SK-N-SH (cell line): ENCODE measurements at regions not wholly inside any gene's neighbourhood (a gene's known extent, or its start where the extent isn't known, plus 50 kb on each side); places are given as distances from the start of the nearest gene placed in this dataset.

Experiments used
- CTCF ChIA-PET: fragments of 300-600, 350-600 bp; formaldehyde crosslinking; extraction: SDS; loops from one replicate; lab custom pipeline; 2021; lab: Yijun Ruan, JAX
- POLR2A ChIA-PET: fragments of 350-600 bp; sonication (Branson Sonifier 250); formaldehyde crosslinking; extraction: SDS; loops from one replicate; lab custom pipeline; 2020; ENCODE audit warnings: antibody characterized with exemption, inconsistent platforms; lab: Yijun Ruan, JAX
- DNase-seq: peaks from one replicate; pipeline ENCODE4 v3.0.0; 2012
- H2AFZ ChIP-seq: fragments of 200-600 bp; sonication (generic); 2 replicates; pipeline ENCODE4 v1.8.1; 2016; ENCODE audit warnings: antibody characterized with exemption, mild to moderate bottlenecking, low read depth
- H3F3A ChIP-seq: fragments of 200-600 bp; sonication (generic); replicated peaks from 2 replicates; pipeline ENCODE3; 2016; ENCODE audit warnings: antibody characterized with exemption, mild to moderate bottlenecking; ENCODE audit not compliant: insufficient read depth
- H3K27ac ChIP-seq, 2 experiments: fragments of 200-500 bp in 1 of 2; fragments of 200-600 bp in 1 of 2; sonication (Bioruptor generic) in 1 of 2; sonication (generic), shearing (Covaris generic) in 1 of 2; 2 replicates each; pipeline versions ENCODE4 v1.5.1 to v1.6.1; 2014 to 2016; ENCODE audit warnings: low read depth in 2 of 2, inconsistent platforms in 1 of 2, low read length in 1 of 2, mild to moderate bottlenecking in 1 of 2, mixed read lengths in 1 of 2
- H3K27me3 ChIP-seq: fragments of 200-600 bp; sonication (generic), shearing (Covaris generic); 2 replicates; pipeline ENCODE4 v1.6.1; 2016; ENCODE audit warnings: mixed run types; ENCODE audit not compliant: insufficient read depth
- H3K36me3 ChIP-seq, 2 experiments: fragments of 200-500 bp in 1 of 2; fragments of 200-600 bp in 1 of 2; sonication (Bioruptor generic) in 1 of 2; sonication (generic) in 1 of 2; replicated peaks in 1 of 2; 2 replicates each; pipeline versions ENCODE3 to v1.5.1; 2014 to 2016; ENCODE audit warnings: low read length in 1 of 2, mild to moderate bottlenecking in 1 of 2; ENCODE audit not compliant: insufficient read depth in 2 of 2, control insufficient read depth in 1 of 2
- H3K4me1 ChIP-seq, 2 experiments: fragments of 200-500 bp in 1 of 2; fragments of 200-600 bp in 1 of 2; sonication (Bioruptor generic) in 1 of 2; sonication (generic), shearing (Covaris generic) in 1 of 2; 2 replicates each; pipeline versions ENCODE4 v1.5.1 to v1.6.1; 2014 to 2016; ENCODE audit warnings: low read depth in 1 of 2, low read length in 1 of 2, mixed run types in 1 of 2; ENCODE audit not compliant: insufficient read depth in 2 of 2, control insufficient read depth in 1 of 2
- H3K4me2 ChIP-seq: fragments of 200-600 bp; sonication (generic), shearing (Covaris generic); 2 replicates; pipeline ENCODE4 v1.6.1; 2017; ENCODE audit warnings: mixed run types
- H3K4me3 ChIP-seq, 2 experiments: fragments of 200-500 bp in 1 of 2; fragments of 200-600 bp in 1 of 2; sonication (Bioruptor generic) in 1 of 2; sonication (generic), shearing (Covaris generic) in 1 of 2; 2 replicates each; pipeline versions ENCODE4 v1.5.1 to v1.8.1; 2014 to 2016; ENCODE audit warnings: low read depth in 2 of 2, inconsistent platforms in 1 of 2, low read length in 1 of 2, mild to moderate bottlenecking in 1 of 2, mixed read lengths in 1 of 2, moderate library complexity in 1 of 2
- H3K79me2 ChIP-seq: fragments of 200-600 bp; sonication (generic); 2 replicates; pipeline ENCODE4 v1.8.1; 2017; ENCODE audit warnings: mild to moderate bottlenecking; ENCODE audit not compliant: insufficient read depth
- H3K9ac ChIP-seq: fragments of 200-600 bp; sonication (generic); 2 replicates; pipeline ENCODE4 v1.6.1; 2017; ENCODE audit warnings: mixed run types
- H3K9me2 ChIP-seq: fragments of 200-600 bp; sonication (generic); 2 replicates; pipeline ENCODE4 v1.6.1; 2017; ENCODE audit warnings: mixed run types
- H3K9me3 ChIP-seq: fragments of 200-600 bp; sonication (generic); 2 replicates; pipeline ENCODE4 v1.6.1; 2017; ENCODE audit warnings: mixed run types, mild to moderate bottlenecking, moderate library complexity
- H4K20me1 ChIP-seq: fragments of 200-600 bp; sonication (generic); 2 replicates; pipeline ENCODE4 v1.6.1; 2017; ENCODE audit warnings: mild to moderate bottlenecking, mixed run types; ENCODE audit not compliant: insufficient read depth
- CHD2 ChIP-seq: fragments of 150-350 bp; IDR thresholded peaks from 2 replicates; pipeline ENCODE4 v1.6.1; 2018; ENCODE audit warnings: low read length; ENCODE audit not compliant: partially characterized antibody
- CTCF ChIP-seq: fragments of 200-600 bp; sonication (generic); IDR thresholded peaks from 2 replicates; pipeline ENCODE4 v1.6.1; 2017; ENCODE audit warnings: antibody characterized with exemption, mild to moderate bottlenecking, moderate library complexity
- FOSL2 ChIP-seq: IDR thresholded peaks from 2 replicates; pipeline ENCODE4 v1.4.0; 2012; ENCODE audit warnings: low read depth, mild to moderate bottlenecking, moderate library complexity, borderline replicate concordance
- GABPA ChIP-seq: IDR thresholded peaks from 2 replicates; pipeline ENCODE4 v1.4.0; 2012; ENCODE audit warnings: low read depth, mild to moderate bottlenecking
- MAX ChIP-seq: IDR thresholded peaks from 2 replicates; pipeline ENCODE4 v1.4.0; 2012; ENCODE audit warnings: low read depth
- MXI1 ChIP-seq: IDR thresholded peaks from 2 replicates; pipeline ENCODE4 v1.6.1; 2012; ENCODE audit warnings: mild to moderate bottlenecking, low read depth, low read length, improper control_type of control experiment
- PBX3 ChIP-seq: IDR thresholded peaks from 2 replicates; pipeline ENCODE4; 2012
- POLR2AphosphoS5 ChIP-seq: IDR thresholded peaks from 2 replicates; pipeline ENCODE4 v1.6.1; 2012; ENCODE audit warnings: low read depth, low read length
- RAD21 ChIP-seq: IDR thresholded peaks from 2 replicates; pipeline ENCODE4 v1.6.1; 2012; ENCODE audit warnings: mild to moderate bottlenecking, low read length
- REST ChIP-seq: IDR thresholded peaks from 2 replicates; pipeline ENCODE4 v1.6.1; 2012; ENCODE audit warnings: mild to moderate bottlenecking, low read depth, low read length, moderate library complexity
- SMC3 ChIP-seq: IDR thresholded peaks from 2 replicates; pipeline ENCODE4 v1.6.1; 2012; ENCODE audit warnings: low read depth, low read length, improper control_type of control experiment
- TAF1 ChIP-seq: IDR thresholded peaks from 2 replicates; pipeline ENCODE4 v1.6.1; 2012; ENCODE audit warnings: low read depth, mild to moderate bottlenecking, low read length, moderate library complexity, borderline replicate concordance
- TEAD4 ChIP-seq: IDR thresholded peaks from 2 replicates; pipeline ENCODE4 v1.4.0; 2012; ENCODE audit warnings: mild to moderate bottlenecking, borderline replicate concordance; ENCODE audit not compliant: insufficient read depth
- USF2 ChIP-seq: fragments of 150-350 bp; IDR thresholded peaks from 2 replicates; pipeline ENCODE4 v1.6.1; 2017; ENCODE audit warnings: antibody characterized with exemption, low read length, low read depth, borderline replicate concordance
- WGBS: methylation state at CpG from one replicate; pipeline ENCODE4 v1.1.6; 2017; ENCODE audit warnings: low lambda C conversion rate; 5-methylcytosine and 5-hydroxymethylcytosine counted together

- WGBS, result 58% methylated on average over 1 of the region's 1 CpG
- no peaks in the 10 kb centered on the region for H3K9me2 ChIP-seq
- H3K27me3 ChIP-seq, result peaks cover 13% of the 10 kb centered on the region; the same call in 1 of the 2 replicates
- H3K36me3 ChIP-seq, result no peaks in the 10 kb centered on the region
- H2AFZ ChIP-seq, result no peak overlapping the region
- ChIA-PET POLR2A (no interaction called here), CTCF (no interaction called here)
- no peaks in the 10 kb centered on the region for H3K9me3 ChIP-seq
- H3K4me1 ChIP-seq, result peaks cover 0 to 7% of the 10 kb centered on the region in 2 experiments; a peak in 1 of 4 replicates
- H3K4me3 ChIP-seq, result no peak overlapping the region
- TF ChIP-seq MXI1 (no peak), SMC3 (no peak), POLR2AphosphoS5 (no peak), CTCF (no peak), FOSL2 (no peak), CHD2 (no peak), PBX3 (no peak), REST (no peak), USF2 (no peak), GABPA (no peak), RAD21 (no peak), TAF1 (no peak), TEAD4 (no peak), MAX (no peak)
- H4K20me1 ChIP-seq, result no peaks in the 10 kb centered on the region
- no peak overlapping the region for H3K9ac ChIP-seq
- H3K4me2 ChIP-seq, result no peak overlapping the region
- H3F3A ChIP-seq, result peaks cover 4% of the 10 kb centered on the region
- no peak overlapping the region for H3K27ac ChIP-seq
- no peak for DNase-seq
- H3K79me2 ChIP-seq, result no peaks in the 10 kb centered on the region
Observed at GRCh38 chr14:34063042-34063441, 112.2 kb upstream of the EGLN3 start.
